Sciatic nerve (tissue), 2 donors: ENCODE measurements at regions not wholly inside any gene's neighbourhood (a gene's known extent, or its start where the extent isn't known, plus 50 kb on each side); places are given as distances from the start of the nearest gene placed in this dataset.

ENCODE experiments used
- ATAC-seq: fragments of 200-7000 bp; cut with Tn5 transposase; one replicate; pipeline ENCODE4 v1.9.1; 2020; ENCODE audit warnings: mild to moderate bottlenecking, moderate library complexity
- DNase-seq: peaks from one replicate; pipeline ENCODE4 v3.0.0-alpha.2; 2020; ENCODE audit warnings: low spot score
- intact Hi-C: fragments of 100-400 bp; cut with DNase I; formaldehyde crosslinking; loops from one replicate; pipeline ENCODE4 v1.14.2; 2022
- donor health status: DM: no; HTN: no; CAD: no.
- donor health status: DM: no; HTN: no; CAD: no.

- DNase-seq (no peak), ATAC-seq (no peak)
- intact Hi-C loops = no loop called here
Observed at GRCh38 chr7:11221984-11222383, 248.3 kb downstream of the PHF14 start.

GRCh38 chr7:11224535-11224934 lies 250.9 kb downstream of the PHF14 start:
- intact Hi-C loops = no loop called here
- DNase-seq (no peak), ATAC-seq (no peak)

- DNase-seq (peak; percentile 82), ATAC-seq (peak; percentile 84)
- intact Hi-C loops = no loop called here
Observed at GRCh38 chr7:11228515-11228914, 254.8 kb downstream of the PHF14 start.

GRCh38 chr7:11231190-11231589 lies 257.5 kb downstream of the PHF14 start:
- intact Hi-C loops = no loop called here
- DNase-seq = no peak
- ATAC-seq = no peak

- DNase-seq (no peak), ATAC-seq (no peak)
- intact Hi-C loops = no loop called here
Observed at GRCh38 chr7:11232462-11232861, 258.8 kb downstream of the PHF14 start.

- intact Hi-C loops = no loop called here
- ATAC-seq = no peak
- no peak for DNase-seq
Observed at GRCh38 chr7:11233871-11234270, 260.2 kb downstream of the PHF14 start.

- ATAC-seq (no peak), DNase-seq (no peak)
- intact Hi-C loops = no loop called here
Observed at GRCh38 chr7:11235491-11235890, 261.8 kb downstream of the PHF14 start.

GRCh38 chr7:11236680-11237079 lies 263.0 kb downstream of the PHF14 start:
- intact Hi-C loops = no loop called here
- no peak for ATAC-seq
- DNase-seq = no peak

GRCh38 chr7:11237742-11238141 lies 264.1 kb downstream of the PHF14 start:
- intact Hi-C loops = no loop called here
- DNase-seq (no peak), ATAC-seq (no peak)

- intact Hi-C loops = no loop called here
- ATAC-seq (no peak), DNase-seq (no peak)
Observed at GRCh38 chr7:11239316-11239715, 265.6 kb downstream of the PHF14 start.

GRCh38 chr7:11243739-11244138 lies 270.1 kb downstream of the PHF14 start:
- DNase-seq = no peak
- no peak for ATAC-seq

GRCh38 chr7:11244149-11244548 lies 270.5 kb downstream of the PHF14 start:
- no peak for DNase-seq
- no peak for ATAC-seq
- intact Hi-C loops = no loop called here

More at GRCh38 chr7:11243739-11244138, 270.1 kb downstream of the PHF14 start:
- intact Hi-C loops = no loop called here

GRCh38 chr7:11247545-11247944 lies 273.9 kb downstream of the PHF14 start:
- DNase-seq = no peak
- ATAC-seq = no peak
- intact Hi-C loops = no loop called here

GRCh38 chr7:11251436-11251835 lies 277.8 kb downstream of the PHF14 start:
- DNase-seq (no peak), ATAC-seq (no peak)
- intact Hi-C loops = no loop called here

- no peak for DNase-seq
- intact Hi-C loops = no loop called here
- ATAC-seq = no peak
Observed at GRCh38 chr7:11252011-11252607, 278.4 kb downstream of the PHF14 start.

- intact Hi-C loops = no loop called here
- ATAC-seq (no peak), DNase-seq (no peak)
Observed at GRCh38 chr7:11252705-11253272, 279.1 kb downstream of the PHF14 start.

- ATAC-seq (no peak), DNase-seq (no peak)
- intact Hi-C loops = no loop called here
Observed at GRCh38 chr7:11256501-11256900, 282.8 kb downstream of the PHF14 start.

GRCh38 chr7:11261470-11261869 lies 287.8 kb downstream of the PHF14 start:
- DNase-seq = no peak
- intact Hi-C loops = no loop called here
- no peak for ATAC-seq

GRCh38 chr7:11266101-11266500 lies 292.4 kb downstream of the PHF14 start:
- DNase-seq (no peak), ATAC-seq (no peak)
- intact Hi-C loops = no loop called here

GRCh38 chr7:11272352-11272751 lies 298.7 kb downstream of the PHF14 start:
- DNase-seq (no peak), ATAC-seq (no peak)
- intact Hi-C loops = no loop called here

- ATAC-seq = no peak
- intact Hi-C loops = no loop called here
- DNase-seq = no peak
Observed at GRCh38 chr7:11274074-11274473, 300.4 kb downstream of the PHF14 start.
